Nephron (organoid): ENCODE measurements at regions not wholly inside any gene's neighbourhood (a gene's known extent, or its start where the extent isn't known, plus 50 kb on each side); places are given as distances from the start of the nearest gene placed in this dataset.

ENCODE experiments used
- H3K27ac Mint-ChIP-seq, 3 experiments: 2 replicates each; pipeline ENCODE4 v1.8.0; 2020; ENCODE audit warnings: mixed read lengths in 3 of 3, mild to moderate bottlenecking in 2 of 3, moderate library complexity in 1 of 3
- H3K27me3 Mint-ChIP-seq: 2 replicates; pipeline ENCODE4 v1.8.0; 2021; ENCODE audit warnings: low read depth, mild to moderate bottlenecking, moderate library complexity, mixed read lengths
- H3K36me3 Mint-ChIP-seq: 2 replicates; pipeline ENCODE4 v1.8.0; 2020; ENCODE audit warnings: low read depth, mixed read lengths
- H3K4me1 Mint-ChIP-seq: 2 replicates; pipeline ENCODE4 v1.8.0; 2020; ENCODE audit warnings: mixed read lengths
- H3K4me3 Mint-ChIP-seq, 3 experiments: 2 replicates each; pipeline ENCODE4 v1.8.0; 2020; ENCODE audit warnings: mild to moderate bottlenecking in 3 of 3, mixed read lengths in 3 of 3, moderate library complexity in 2 of 3
- H3K9me3 Mint-ChIP-seq: 2 replicates; pipeline ENCODE4 v1.8.0; 2020; ENCODE audit warnings: mixed read lengths
- CTCF ChIP-seq, 3 experiments: fragments of 200-600 bp; sonication (generic); IDR thresholded peaks; one replicate each; pipeline ENCODE4 v1.5.0; 2021; ENCODE audit warnings: antibody characterized with exemption in 3 of 3; ENCODE audit not compliant: unreplicated experiment in 3 of 3

- no peak overlapping the region for H3K27ac Mint-ChIP-seq
- no peak overlapping the region for H3K4me3 Mint-ChIP-seq
- H3K9me3 Mint-ChIP-seq = no peaks in the 10 kb centered on the region
- no peaks in the 10 kb centered on the region for H3K4me1 Mint-ChIP-seq
- H3K27me3 Mint-ChIP-seq = no peaks in the 10 kb centered on the region
- H3K36me3 Mint-ChIP-seq = no peaks in the 10 kb centered on the region
- no peak for TF ChIP-seq CTCF (IDR thresholded peaks at IDR 0.05; ENCODE audit: unreplicated experiment in 3 of 3)
These were observed 432.2 kb downstream of the HTR1B start for GRCh38 chr6:77030929-77031674.

DNA sequence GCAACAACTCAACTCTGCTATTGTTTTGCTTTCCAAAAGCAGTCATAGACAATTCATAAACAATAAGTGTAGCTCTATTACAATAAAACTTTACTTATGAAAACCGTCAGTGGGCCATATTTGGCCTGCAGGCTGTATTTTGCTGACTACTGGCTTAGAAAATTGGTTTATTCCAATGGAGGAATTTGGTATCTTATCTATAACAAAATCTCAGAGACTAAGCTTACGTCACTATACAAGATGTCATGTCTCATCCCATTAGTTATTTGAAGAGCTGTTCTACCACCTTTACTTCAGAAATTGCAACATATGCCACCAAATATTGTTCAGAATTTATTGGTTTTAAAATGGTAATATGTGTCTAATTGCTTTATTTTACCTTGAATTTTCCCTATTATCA lies 436.9 kb downstream of the HTR1B start:
- no peaks in the 10 kb centered on the region for H3K4me1 Mint-ChIP-seq
- H3K4me3 Mint-ChIP-seq = no peak overlapping the region
- no peak overlapping the region for H3K27ac Mint-ChIP-seq
- no peaks in the 10 kb centered on the region for H3K9me3 Mint-ChIP-seq
- H3K27me3 Mint-ChIP-seq = no peaks in the 10 kb centered on the region
- no peaks in the 10 kb centered on the region for H3K36me3 Mint-ChIP-seq
- no peak for TF ChIP-seq CTCF (IDR thresholded peaks at IDR 0.05; ENCODE audit: unreplicated experiment in 3 of 3)

GRCh38 chr6:77025736-77026223 lies 437.5 kb downstream of the HTR1B start:
- no peaks in the 10 kb centered on the region for H3K9me3 Mint-ChIP-seq
- no peaks in the 10 kb centered on the region for H3K27me3 Mint-ChIP-seq
- H3K4me3 Mint-ChIP-seq = no peak overlapping the region
- H3K36me3 Mint-ChIP-seq = no peaks in the 10 kb centered on the region
- no peaks in the 10 kb centered on the region for H3K4me1 Mint-ChIP-seq
- H3K27ac Mint-ChIP-seq = no peak overlapping the region
- no peak for TF ChIP-seq CTCF (IDR thresholded peaks at IDR 0.05; ENCODE audit: unreplicated experiment in 3 of 3)

DNA sequence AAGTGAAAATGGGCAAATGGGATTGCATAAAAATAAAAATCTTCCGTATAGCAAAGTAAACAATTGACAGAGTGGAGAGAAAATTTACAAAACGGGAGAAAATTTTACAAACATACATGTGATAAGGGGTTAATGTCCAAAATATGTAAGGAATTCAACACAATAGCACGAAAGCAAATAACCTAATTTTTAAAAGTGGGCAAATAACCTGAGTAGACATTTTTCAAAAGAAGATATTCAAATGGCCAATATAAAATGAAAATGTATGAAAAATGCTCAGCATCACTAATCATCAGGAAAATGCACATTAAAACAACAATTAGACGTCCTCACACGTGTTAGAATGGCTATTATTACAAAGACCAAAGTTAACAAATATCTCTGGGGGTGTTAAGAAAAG lies 441.5 kb downstream of the HTR1B start:
- Mint-ChIP-seq H3K4me1 (no peaks in the 10 kb centered on the region), H3K36me3 (no peaks in the 10 kb centered on the region), H3K9me3 (no peaks in the 10 kb centered on the region), H3K27me3 (no peaks in the 10 kb centered on the region), H3K4me3 (no peak overlapping the region), H3K27ac (no peak overlapping the region)
- TF ChIP-seq CTCF (IDR thresholded peaks at IDR 0.05; ENCODE audit: unreplicated experiment in 3 of 3) = no peak

GRCh38 chr6:77021232-77021631 lies 442.1 kb downstream of the HTR1B start:
- Mint-ChIP-seq H3K4me3 (no peak overlapping the region), H3K27me3 (no peaks in the 10 kb centered on the region), H3K9me3 (no peaks in the 10 kb centered on the region), H3K4me1 (no peaks in the 10 kb centered on the region), H3K27ac (no peak overlapping the region), H3K36me3 (no peaks in the 10 kb centered on the region)
- no peak for TF ChIP-seq CTCF (IDR thresholded peaks at IDR 0.05; ENCODE audit: unreplicated experiment in 3 of 3)

DNA sequence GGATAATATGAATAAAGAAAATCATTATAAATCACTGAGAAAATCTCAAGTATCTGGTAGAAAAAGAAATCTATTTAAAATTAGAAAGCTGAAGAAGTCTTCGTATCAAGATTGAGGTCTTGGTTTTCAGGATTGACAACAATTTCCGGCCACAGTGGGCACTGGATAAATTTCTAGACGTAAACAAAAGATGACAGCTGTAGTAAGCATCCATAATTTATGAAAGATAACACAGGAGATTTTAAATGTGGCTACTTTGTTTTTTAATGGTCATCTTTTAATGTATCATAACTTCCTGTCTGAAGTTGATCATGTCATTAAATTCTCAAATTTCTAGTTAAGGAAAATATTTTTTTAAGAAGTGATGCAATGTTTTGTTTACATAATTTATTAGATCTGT lies 444.2 kb downstream of the HTR1B start:
- Mint-ChIP-seq H3K27ac (no peak overlapping the region), H3K9me3 (no peaks in the 10 kb centered on the region), H3K4me3 (no peak overlapping the region), H3K27me3 (no peaks in the 10 kb centered on the region), H3K4me1 (no peaks in the 10 kb centered on the region), H3K36me3 (no peaks in the 10 kb centered on the region)
- no peak for TF ChIP-seq CTCF (IDR thresholded peaks at IDR 0.05; ENCODE audit: unreplicated experiment in 3 of 3)
